Body of pancreas (tissue), 4 donors: ENCODE measurements at regions not wholly inside any gene's neighbourhood (a gene's known extent, or its start where the extent isn't known, plus 50 kb on each side); places are given as distances from the start of the nearest gene placed in this dataset.

Experiments
- ATAC-seq: fragments of 150-250 bp; one replicate; pipeline ENCODE4 v1.9.1; 2016
- DNase-seq, 4 donors: peaks; one replicate each; pipeline ENCODE4 v3.0.0-alpha.2; 2019
- H3K27ac ChIP-seq, 4 donors: fragments of 200-600 bp; sonication (generic); 1 replicate in 3 of 4; 2 replicates in 1 of 4; pipeline versions ENCODE4 v1.5.1 to v1.6.1; 2016 to 2019; ENCODE audit warnings: mild to moderate bottlenecking in 1 of 4, mixed read lengths in 1 of 4, moderate library complexity in 1 of 4
- H3K27me3 ChIP-seq, 2 donors: fragments of 200-600 bp; sonication (generic); one replicate each; pipeline ENCODE4 v1.6.0; 2016; ENCODE audit warnings: mild to moderate bottlenecking in 1 of 2
- H3K36me3 ChIP-seq, 2 donors: fragments of 200-600 bp; sonication (generic); replicated peaks in 1 of 2; 2 replicates each; pipeline ENCODE4 v1.5.1; 2016; ENCODE audit warnings: low read depth in 2 of 2; ENCODE audit not compliant: insufficient read depth in 1 of 2
- H3K4me1 ChIP-seq: fragments of 200-600 bp; sonication (generic); one replicate; pipeline ENCODE4 v1.6.0; 2016
- H3K4me3 ChIP-seq, 2 donors: fragments of 200-600 bp; sonication (generic); 1 replicate in 1 of 2; 2 replicates in 1 of 2; pipeline ENCODE4 v1.5.1; 2016 to 2019
- H3K9me3 ChIP-seq, 3 donors: fragments of 200-600 bp; sonication (generic); 1 replicate in 2 of 3; 2 replicates in 1 of 3; pipeline ENCODE4 v1.5.1; 2016
- POLR2A ChIP-seq, 3 donors: fragments of 450-650 bp; IDR thresholded peaks; one replicate each; pipeline ENCODE4 v1.6.1; 2016; ENCODE audit warnings: antibody characterized with exemption in 3 of 3, mild to moderate bottlenecking in 2 of 3
- WGBS, 2 donors: methylation state at CpG; one replicate each; pipeline ENCODE4 v1.1.5; 2017; 5-methylcytosine and 5-hydroxymethylcytosine counted together
- intact Hi-C: fragments of 100-400 bp; cut with DNase I; formaldehyde crosslinking; loops from one replicate; pipeline ENCODE4 v1.15.1; 2023
- TF ChIP-seq, protein P1 (sequence below), 7 experiments: fragments of 450-650 bp in 4 of 7; fragments of 200-600 bp in 3 of 7; sonication (generic) in 3 of 7; IDR thresholded peaks; one replicate each; pipeline ENCODE4 v1.5.1; 2016 to 2019; ENCODE audit warnings: antibody characterized with exemption in 7 of 7

GRCh38 chr11:15629690-15630321 lies 515.1 kb downstream of the INSC start:
- ATAC-seq = no peak

GRCh38 chr11:15630896-15631295 lies 516.2 kb downstream of the INSC start:
- Histone ChIP-seq H3K27me3 (no peaks in the 10 kb centered on the region), H3K9me3 (no peaks in the 10 kb centered on the region), H3K27ac (no peak overlapping the region), H3K4me1 (no peaks in the 10 kb centered on the region), H3K4me3 (no peak overlapping the region), H3K36me3 (no peaks in the 10 kb centered on the region)
- intact Hi-C loops = no loop called here
- DNase-seq = no peak
- TF ChIP-seq, protein P1, sequence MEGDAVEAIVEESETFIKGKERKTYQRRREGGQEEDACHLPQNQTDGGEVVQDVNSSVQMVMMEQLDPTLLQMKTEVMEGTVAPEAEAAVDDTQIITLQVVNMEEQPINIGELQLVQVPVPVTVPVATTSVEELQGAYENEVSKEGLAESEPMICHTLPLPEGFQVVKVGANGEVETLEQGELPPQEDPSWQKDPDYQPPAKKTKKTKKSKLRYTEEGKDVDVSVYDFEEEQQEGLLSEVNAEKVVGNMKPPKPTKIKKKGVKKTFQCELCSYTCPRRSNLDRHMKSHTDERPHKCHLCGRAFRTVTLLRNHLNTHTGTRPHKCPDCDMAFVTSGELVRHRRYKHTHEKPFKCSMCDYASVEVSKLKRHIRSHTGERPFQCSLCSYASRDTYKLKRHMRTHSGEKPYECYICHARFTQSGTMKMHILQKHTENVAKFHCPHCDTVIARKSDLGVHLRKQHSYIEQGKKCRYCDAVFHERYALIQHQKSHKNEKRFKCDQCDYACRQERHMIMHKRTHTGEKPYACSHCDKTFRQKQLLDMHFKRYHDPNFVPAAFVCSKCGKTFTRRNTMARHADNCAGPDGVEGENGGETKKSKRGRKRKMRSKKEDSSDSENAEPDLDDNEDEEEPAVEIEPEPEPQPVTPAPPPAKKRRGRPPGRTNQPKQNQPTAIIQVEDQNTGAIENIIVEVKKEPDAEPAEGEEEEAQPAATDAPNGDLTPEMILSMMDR (IDR thresholded peaks at IDR 0.05) = no peak
- TF ChIP-seq POLR2A (IDR thresholded peaks at IDR 0.05) = no peak
- ATAC-seq = no peak
- WGBS, 2 donors = 79 to 82% methylated on average over 2 of the region's 2 CpGs

More at GRCh38 chr11:15629690-15630321, 515.1 kb downstream of the INSC start:
- no peaks in the 10 kb centered on the region for H3K36me3 ChIP-seq
- no peak overlapping the region for H3K27ac ChIP-seq
- no peaks in the 10 kb centered on the region for H3K27me3 ChIP-seq
- no peak overlapping the region for H3K4me3 ChIP-seq
- H3K4me1 ChIP-seq = no peaks in the 10 kb centered on the region
- peak; percentile 55 to 74 (median 61) for DNase-seq
- intact Hi-C loops = no loop called here
- H3K9me3 ChIP-seq = no peaks in the 10 kb centered on the region
- TF ChIP-seq, protein P1 (IDR thresholded peaks at IDR 0.05) = peak in 5 of 7 experiments; percentile 12 to 42 (median 27)
- TF ChIP-seq POLR2A (IDR thresholded peaks at IDR 0.05) = no peak
- WGBS, 2 donors = 37 to 40% methylated on average over 6 of the region's 6 CpGs

DNA sequence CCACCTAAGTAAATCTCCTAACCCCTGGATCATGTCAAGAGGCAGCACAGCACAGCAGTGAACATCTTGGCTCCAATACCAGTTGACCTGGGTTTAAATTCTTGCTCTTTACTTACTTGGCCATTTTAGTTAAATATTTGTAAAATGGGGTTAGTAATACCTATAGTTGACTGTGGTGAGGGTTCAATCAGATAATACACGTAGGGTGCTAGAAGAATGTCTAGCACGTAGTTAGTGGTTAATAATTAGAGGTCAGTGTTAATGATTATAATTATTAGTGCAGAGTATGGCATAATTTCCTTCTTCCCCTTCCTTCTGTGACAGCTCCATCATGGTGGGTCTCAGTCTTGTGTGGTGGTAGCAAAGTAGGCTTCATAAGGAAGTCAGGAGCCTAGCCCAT lies 520.8 kb downstream of the INSC start:
- intact Hi-C loops = no loop called here
- DNase-seq (no peak), ATAC-seq (peak; percentile 12)
- TF ChIP-seq POLR2A (IDR thresholded peaks at IDR 0.05) = no peak
- TF ChIP-seq, protein P1 (IDR thresholded peaks at IDR 0.05) = no peak
- H3K27ac ChIP-seq = no peak overlapping the region
- H3K9me3 ChIP-seq = peaks cover 0 to 7% (median 0%) of the 10 kb centered on the region in 3 donors
- WGBS, 2 donors = 24 to 29% methylated on average over 2 of the region's 2 CpGs
- H3K4me1 ChIP-seq = no peaks in the 10 kb centered on the region
- no peaks in the 10 kb centered on the region for H3K36me3 ChIP-seq
- H3K27me3 ChIP-seq = no peaks in the 10 kb centered on the region
- no peak overlapping the region for H3K4me3 ChIP-seq

GRCh38 chr11:15636521-15637089 lies 521.9 kb downstream of the INSC start:
- H3K27ac ChIP-seq = no peak overlapping the region
- H3K27me3 ChIP-seq = no peaks in the 10 kb centered on the region
- H3K36me3 ChIP-seq = no peaks in the 10 kb centered on the region
- H3K9me3 ChIP-seq = peaks cover 0 to 7% (median 0%) of the 10 kb centered on the region in 3 donors
- TF ChIP-seq, protein P1 (IDR thresholded peaks at IDR 0.05) = no peak
- TF ChIP-seq POLR2A (IDR thresholded peaks at IDR 0.05) = no peak
- DNase-seq (no peak), ATAC-seq (no peak)
- H3K4me3 ChIP-seq = no peak overlapping the region
- no peaks in the 10 kb centered on the region for H3K4me1 ChIP-seq
- intact Hi-C loops = no loop called here
- WGBS, 2 donors = 73 to 80% methylated on average over 3 of the region's 3 CpGs

DNA sequence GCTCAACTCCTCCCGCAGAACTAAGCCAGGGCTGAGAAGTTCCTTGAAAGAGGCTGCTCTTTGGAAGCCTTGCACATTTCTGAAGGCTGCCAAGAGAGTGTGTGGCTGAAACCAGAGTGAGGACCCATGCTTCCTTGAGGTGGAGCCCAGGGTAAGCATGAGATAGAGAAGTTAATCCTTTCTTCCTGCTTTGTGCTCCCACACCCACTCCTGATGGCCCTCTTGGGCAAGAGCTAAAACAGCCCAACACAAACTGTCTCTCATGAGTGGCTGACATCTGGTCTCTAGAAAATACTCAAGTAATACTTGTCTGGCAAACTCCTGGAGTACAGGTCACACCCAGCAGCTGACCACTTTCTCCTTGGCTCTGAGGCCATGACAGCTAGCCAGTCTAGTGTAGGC lies 523.7 kb downstream of the INSC start:
- Histone ChIP-seq H3K4me1 (no peaks in the 10 kb centered on the region), H3K9me3 (peaks cover 0 to 7% (median 0%) of the 10 kb centered on the region in 3 donors), H3K36me3 (no peaks in the 10 kb centered on the region), H3K27me3 (no peaks in the 10 kb centered on the region), H3K4me3 (no peak overlapping the region), H3K27ac (no peak overlapping the region)
- TF ChIP-seq, protein P1 (IDR thresholded peaks at IDR 0.05) = no peak
- no peak for TF ChIP-seq POLR2A (IDR thresholded peaks at IDR 0.05)
- no peak for DNase-seq
- intact Hi-C loops = no loop called here
- 75 to 82% methylated on average over 1 of the region's 1 CpG for WGBS, 2 donors
- ATAC-seq = no peak
